Panc1 (cell line): ENCODE measurements at regions not wholly inside any gene's neighbourhood (a gene's known extent, or its start where the extent isn't known, plus 50 kb on each side); places are given as distances from the start of the nearest gene placed in this dataset.

Source experiments
- POLR2AphosphoS5 ChIP-seq: IDR thresholded peaks from 2 replicates; pipeline ENCODE4 v1.6.1; 2012; ENCODE audit warnings: mild to moderate bottlenecking, low read depth, low read length, moderate library complexity
- SIN3A ChIP-seq: IDR thresholded peaks from 2 replicates; pipeline ENCODE4 v1.6.1; 2012; ENCODE audit warnings: low read depth, mild to moderate bottlenecking, low read length, moderate library complexity, borderline replicate concordance; ENCODE audit not compliant: insufficient read depth
- TF ChIP-seq, protein P1 (sequence below): fragments of 450-650 bp; IDR thresholded peaks from 2 replicates; pipeline ENCODE4 v1.5.1; 2017; ENCODE audit warnings: mild to moderate bottlenecking
- TF ChIP-seq, protein P2 (sequence below), 2 experiments: IDR thresholded peaks; 2 replicates each; pipeline ENCODE4 v1.6.1; 2011 to 2012; ENCODE audit warnings: low read depth in 2 of 2, control low read depth in 1 of 2, low read length in 1 of 2, mild to moderate bottlenecking in 1 of 2, moderate library complexity in 1 of 2; ENCODE audit not compliant: insufficient read depth in 1 of 2

DNA sequence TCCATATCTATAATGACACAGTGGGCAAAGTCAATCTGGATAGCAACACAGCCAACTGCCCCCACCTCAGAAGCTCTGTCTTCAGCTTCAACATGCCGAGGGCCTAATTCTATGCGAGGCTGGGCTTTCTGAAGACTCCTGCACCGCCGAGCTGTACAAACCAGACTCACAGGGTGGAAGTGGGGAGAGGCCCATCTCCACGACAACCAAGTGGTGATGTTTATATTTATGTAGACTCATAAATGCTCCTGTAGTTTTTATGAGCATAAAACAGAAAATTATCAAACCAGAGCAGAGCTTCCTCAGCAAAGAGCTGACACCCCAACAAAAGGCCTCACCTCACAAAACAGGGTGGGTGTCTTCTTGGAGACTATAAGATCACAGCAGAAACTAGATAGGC, 77.0 kb upstream of the LGALSL start:
- TF ChIP-seq, protein P1, sequence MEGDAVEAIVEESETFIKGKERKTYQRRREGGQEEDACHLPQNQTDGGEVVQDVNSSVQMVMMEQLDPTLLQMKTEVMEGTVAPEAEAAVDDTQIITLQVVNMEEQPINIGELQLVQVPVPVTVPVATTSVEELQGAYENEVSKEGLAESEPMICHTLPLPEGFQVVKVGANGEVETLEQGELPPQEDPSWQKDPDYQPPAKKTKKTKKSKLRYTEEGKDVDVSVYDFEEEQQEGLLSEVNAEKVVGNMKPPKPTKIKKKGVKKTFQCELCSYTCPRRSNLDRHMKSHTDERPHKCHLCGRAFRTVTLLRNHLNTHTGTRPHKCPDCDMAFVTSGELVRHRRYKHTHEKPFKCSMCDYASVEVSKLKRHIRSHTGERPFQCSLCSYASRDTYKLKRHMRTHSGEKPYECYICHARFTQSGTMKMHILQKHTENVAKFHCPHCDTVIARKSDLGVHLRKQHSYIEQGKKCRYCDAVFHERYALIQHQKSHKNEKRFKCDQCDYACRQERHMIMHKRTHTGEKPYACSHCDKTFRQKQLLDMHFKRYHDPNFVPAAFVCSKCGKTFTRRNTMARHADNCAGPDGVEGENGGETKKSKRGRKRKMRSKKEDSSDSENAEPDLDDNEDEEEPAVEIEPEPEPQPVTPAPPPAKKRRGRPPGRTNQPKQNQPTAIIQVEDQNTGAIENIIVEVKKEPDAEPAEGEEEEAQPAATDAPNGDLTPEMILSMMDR = no peak
- TF ChIP-seq POLR2AphosphoS5 (no peak), SIN3A (no peak)
- TF ChIP-seq, protein P2, sequence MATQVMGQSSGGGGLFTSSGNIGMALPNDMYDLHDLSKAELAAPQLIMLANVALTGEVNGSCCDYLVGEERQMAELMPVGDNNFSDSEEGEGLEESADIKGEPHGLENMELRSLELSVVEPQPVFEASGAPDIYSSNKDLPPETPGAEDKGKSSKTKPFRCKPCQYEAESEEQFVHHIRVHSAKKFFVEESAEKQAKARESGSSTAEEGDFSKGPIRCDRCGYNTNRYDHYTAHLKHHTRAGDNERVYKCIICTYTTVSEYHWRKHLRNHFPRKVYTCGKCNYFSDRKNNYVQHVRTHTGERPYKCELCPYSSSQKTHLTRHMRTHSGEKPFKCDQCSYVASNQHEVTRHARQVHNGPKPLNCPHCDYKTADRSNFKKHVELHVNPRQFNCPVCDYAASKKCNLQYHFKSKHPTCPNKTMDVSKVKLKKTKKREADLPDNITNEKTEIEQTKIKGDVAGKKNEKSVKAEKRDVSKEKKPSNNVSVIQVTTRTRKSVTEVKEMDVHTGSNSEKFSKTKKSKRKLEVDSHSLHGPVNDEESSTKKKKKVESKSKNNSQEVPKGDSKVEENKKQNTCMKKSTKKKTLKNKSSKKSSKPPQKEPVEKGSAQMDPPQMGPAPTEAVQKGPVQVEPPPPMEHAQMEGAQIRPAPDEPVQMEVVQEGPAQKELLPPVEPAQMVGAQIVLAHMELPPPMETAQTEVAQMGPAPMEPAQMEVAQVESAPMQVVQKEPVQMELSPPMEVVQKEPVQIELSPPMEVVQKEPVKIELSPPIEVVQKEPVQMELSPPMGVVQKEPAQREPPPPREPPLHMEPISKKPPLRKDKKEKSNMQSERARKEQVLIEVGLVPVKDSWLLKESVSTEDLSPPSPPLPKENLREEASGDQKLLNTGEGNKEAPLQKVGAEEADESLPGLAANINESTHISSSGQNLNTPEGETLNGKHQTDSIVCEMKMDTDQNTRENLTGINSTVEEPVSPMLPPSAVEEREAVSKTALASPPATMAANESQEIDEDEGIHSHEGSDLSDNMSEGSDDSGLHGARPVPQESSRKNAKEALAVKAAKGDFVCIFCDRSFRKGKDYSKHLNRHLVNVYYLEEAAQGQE (IDR thresholded peaks at IDR 0.05; ENCODE audit: insufficient read depth in 1 of 2, low read depth in 2 of 2, low read length in 1 of 2) = no peak
